Keratinocyte (primary cell): ENCODE measurements at regions not wholly inside any gene's neighbourhood (a gene's known extent, or its start where the extent isn't known, plus 50 kb on each side); places are given as distances from the start of the nearest gene placed in this dataset.

Experiments
- DNase-seq: peaks from one replicate; pipeline ENCODE4 v3.0.0-alpha.2; 2011; ENCODE audit warnings: low read depth, missing footprints, low spot score
- FAIRE-seq: peaks from 2 replicates; lab custom pipeline; 2011; peaks lifted over from hg19 to GRCh38; lab: Jason Lieb, UNC
- H2AFZ ChIP-seq: 2 replicates; pipeline ENCODE4 v1.6.0; 2012; ENCODE audit warnings: low read length, control low read depth, inconsistent platforms; ENCODE audit not compliant: control insufficient read depth
- H3K27ac ChIP-seq: 2 replicates; pipeline ENCODE4 v1.5.1; 2011; ENCODE audit warnings: low read length; ENCODE audit not compliant: control insufficient read depth, insufficient read depth
- H3K27me3 ChIP-seq: 3 replicates; pipeline ENCODE4 v1.6.0; 2011; ENCODE audit warnings: low read length; ENCODE audit not compliant: control insufficient read depth, insufficient read depth; ENCODE audit errors: extremely low read depth
- H3K36me3 ChIP-seq, 2 experiments: 2 replicates in 1 of 2; 3 replicates in 1 of 2; pipeline ENCODE4 v1.5.1; 2011; ENCODE audit warnings: low read length in 2 of 2, mild to moderate bottlenecking in 1 of 2; ENCODE audit not compliant: control insufficient read depth in 2 of 2, insufficient read depth in 2 of 2; ENCODE audit errors: extremely low read depth in 1 of 2
- H3K4me1 ChIP-seq: 3 replicates; pipeline ENCODE4 v1.5.1; 2011; ENCODE audit warnings: low read length; ENCODE audit not compliant: control insufficient read depth, insufficient read depth; ENCODE audit errors: extremely low read depth
- H3K4me2 ChIP-seq: 3 replicates; pipeline ENCODE4 v1.6.0; 2011; ENCODE audit warnings: low read depth, low read length; ENCODE audit not compliant: control insufficient read depth, insufficient read depth; ENCODE audit errors: extremely low read depth
- H3K4me3 ChIP-seq, 3 experiments: fragments of 200-600 bp in 1 of 3; sonication (generic) in 1 of 3; 2 replicates in 2 of 3; 3 replicates in 1 of 3; pipeline ENCODE4 v1.5.1; 2011 to 2016; ENCODE audit warnings: low read length in 3 of 3, mild to moderate bottlenecking in 3 of 3, control low read depth in 2 of 3, inconsistent platforms in 1 of 3, low read depth in 1 of 3, mixed read lengths in 1 of 3, mixed run types in 1 of 3, moderate library complexity in 1 of 3; ENCODE audit not compliant: control insufficient read depth in 2 of 3, insufficient read depth in 2 of 3; ENCODE audit errors: extremely low read depth in 1 of 3
- H3K79me2 ChIP-seq: 2 replicates; pipeline ENCODE4 v1.6.0; 2012; ENCODE audit warnings: low read length; ENCODE audit not compliant: control insufficient read depth, insufficient read depth
- H3K9ac ChIP-seq: 3 replicates; pipeline ENCODE4 v1.6.0; 2011; ENCODE audit warnings: low read length; ENCODE audit not compliant: control insufficient read depth, insufficient read depth; ENCODE audit errors: extremely low read depth
- H3K9me1 ChIP-seq: 3 replicates; pipeline ENCODE4 v1.6.0; 2011; ENCODE audit warnings: low read length; ENCODE audit not compliant: control insufficient read depth, insufficient read depth; ENCODE audit errors: extremely low read depth
- H3K9me3 ChIP-seq: 2 replicates; pipeline ENCODE4 v1.5.1; 2012; ENCODE audit warnings: low read depth, low read length; ENCODE audit not compliant: control insufficient read depth
- H4K20me1 ChIP-seq: 3 replicates; pipeline ENCODE4 v1.6.0; 2011; ENCODE audit warnings: low read length; ENCODE audit not compliant: control insufficient read depth, insufficient read depth; ENCODE audit errors: extremely low read depth
- CTCF ChIP-seq, 3 experiments: IDR thresholded peaks in 1 of 3; conservative IDR thresholded peaks in 1 of 3; optimal IDR thresholded peaks in 1 of 3; 2 replicates in 2 of 3; 3 replicates in 1 of 3; pipeline versions ENCODE3 to v1.5.1; 2011; ENCODE audit warnings: low read length in 3 of 3, mild to moderate bottlenecking in 3 of 3, moderate library complexity in 2 of 3, control low read depth in 1 of 3, inconsistent platforms in 1 of 3; ENCODE audit not compliant: insufficient read depth in 2 of 3; ENCODE audit errors: extremely low read depth in 1 of 3
- EZH2 ChIP-seq: IDR thresholded peaks from one replicate; pipeline ENCODE4 v1.6.1; 2012; ENCODE audit warnings: inconsistent platforms, mild to moderate bottlenecking, low read length, moderate library complexity
- dilution Hi-C: fragments of 300-500 bp; cut with MboI; formaldehyde crosslinking; loops from one replicate; pipeline ENCODE4 v1.7.0; 2020; ENCODE audit warnings: low sequenced_read_pairs; ENCODE audit not compliant: extremely low pct_ligation_motif_present

- Histone ChIP-seq H3K79me2 (no peaks in the 10 kb centered on the region), H3K4me2 (no peak overlapping the region), H4K20me1 (no peaks in the 10 kb centered on the region), H3K36me3 (no peaks in the 10 kb centered on the region), H3K27ac (no peak overlapping the region), H3K9ac (no peak overlapping the region), H3K4me1 (no peaks in the 10 kb centered on the region), H2AFZ (no peak overlapping the region), H3K27me3 (no peaks in the 10 kb centered on the region), H3K4me3 (no peak overlapping the region), H3K9me1 (no peaks in the 10 kb centered on the region), H3K9me3 (peaks cover 26% of the 10 kb centered on the region)
- dilution Hi-C loops = no loop called here
- FAIRE-seq (no peak), DNase-seq (no peak)
- TF ChIP-seq CTCF (optimal IDR thresholded peaks at IDR 0.05 in 1 of 3, IDR thresholded peaks at IDR 0.05 in 1 of 3, conservative IDR thresholded peaks at IDR 0.05 in 1 of 3; ENCODE audit: extremely low read depth in 1 of 3, insufficient read depth in 2 of 3, low read length in 3 of 3) (no peak), EZH2 (no peak)
Measured at GRCh38 chr12:34404377-34405285, 382.3 kb downstream of the ALG10 start.

- Histone ChIP-seq H3K4me1 (no peaks in the 10 kb centered on the region), H3K9me1 (no peaks in the 10 kb centered on the region), H3K9ac (no peak overlapping the region), H4K20me1 (no peaks in the 10 kb centered on the region), H2AFZ (no peak overlapping the region), H3K4me3 (no peak overlapping the region), H3K27me3 (no peaks in the 10 kb centered on the region), H3K79me2 (no peaks in the 10 kb centered on the region), H3K27ac (no peak overlapping the region), H3K36me3 (no peaks in the 10 kb centered on the region), H3K9me3 (peaks cover 26% of the 10 kb centered on the region), H3K4me2 (no peak overlapping the region)
- DNase-seq = no peak
- no peak for FAIRE-seq
- dilution Hi-C loops = no loop called here
- TF ChIP-seq CTCF (optimal IDR thresholded peaks at IDR 0.05 in 1 of 3, IDR thresholded peaks at IDR 0.05 in 1 of 3, conservative IDR thresholded peaks at IDR 0.05 in 1 of 3; ENCODE audit: extremely low read depth in 1 of 3, insufficient read depth in 2 of 3, low read length in 3 of 3) = no peak
- no peak for TF ChIP-seq EZH2
Measured at GRCh38 chr12:34405286-34406227, 383.3 kb downstream of the ALG10 start.
